ENCODE measurements at regions not wholly inside any gene's neighbourhood (a gene's known extent, or its start where the extent isn't known, plus 50 kb on each side); places are given as distances from the start of the nearest gene placed in this dataset.

DNA sequence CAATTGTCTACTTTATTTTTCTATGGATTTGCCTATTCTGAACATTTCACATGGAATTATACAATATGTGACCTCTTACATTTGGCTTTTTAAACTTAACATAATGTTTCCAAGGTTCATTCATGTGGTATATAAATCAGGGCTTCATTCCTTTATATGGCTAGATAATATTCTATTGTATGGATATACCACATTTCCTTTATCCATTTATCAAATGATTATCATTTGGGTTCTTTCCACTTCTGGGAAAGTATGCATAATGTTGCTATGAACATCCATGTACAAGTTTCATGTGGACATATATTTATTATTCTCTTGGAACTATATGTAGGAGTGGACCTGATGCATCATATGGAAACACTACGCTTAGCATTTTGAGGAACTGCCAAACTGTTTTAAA, 99.7 kb upstream of the NCKAP5 start:
- TF ChIP-seq, protein P1, sequence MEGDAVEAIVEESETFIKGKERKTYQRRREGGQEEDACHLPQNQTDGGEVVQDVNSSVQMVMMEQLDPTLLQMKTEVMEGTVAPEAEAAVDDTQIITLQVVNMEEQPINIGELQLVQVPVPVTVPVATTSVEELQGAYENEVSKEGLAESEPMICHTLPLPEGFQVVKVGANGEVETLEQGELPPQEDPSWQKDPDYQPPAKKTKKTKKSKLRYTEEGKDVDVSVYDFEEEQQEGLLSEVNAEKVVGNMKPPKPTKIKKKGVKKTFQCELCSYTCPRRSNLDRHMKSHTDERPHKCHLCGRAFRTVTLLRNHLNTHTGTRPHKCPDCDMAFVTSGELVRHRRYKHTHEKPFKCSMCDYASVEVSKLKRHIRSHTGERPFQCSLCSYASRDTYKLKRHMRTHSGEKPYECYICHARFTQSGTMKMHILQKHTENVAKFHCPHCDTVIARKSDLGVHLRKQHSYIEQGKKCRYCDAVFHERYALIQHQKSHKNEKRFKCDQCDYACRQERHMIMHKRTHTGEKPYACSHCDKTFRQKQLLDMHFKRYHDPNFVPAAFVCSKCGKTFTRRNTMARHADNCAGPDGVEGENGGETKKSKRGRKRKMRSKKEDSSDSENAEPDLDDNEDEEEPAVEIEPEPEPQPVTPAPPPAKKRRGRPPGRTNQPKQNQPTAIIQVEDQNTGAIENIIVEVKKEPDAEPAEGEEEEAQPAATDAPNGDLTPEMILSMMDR (IDR thresholded peaks at IDR 0.05; ENCODE audit: poor library complexity, severe bottlenecking) = no peak
- TF ChIP-seq, protein P2, sequence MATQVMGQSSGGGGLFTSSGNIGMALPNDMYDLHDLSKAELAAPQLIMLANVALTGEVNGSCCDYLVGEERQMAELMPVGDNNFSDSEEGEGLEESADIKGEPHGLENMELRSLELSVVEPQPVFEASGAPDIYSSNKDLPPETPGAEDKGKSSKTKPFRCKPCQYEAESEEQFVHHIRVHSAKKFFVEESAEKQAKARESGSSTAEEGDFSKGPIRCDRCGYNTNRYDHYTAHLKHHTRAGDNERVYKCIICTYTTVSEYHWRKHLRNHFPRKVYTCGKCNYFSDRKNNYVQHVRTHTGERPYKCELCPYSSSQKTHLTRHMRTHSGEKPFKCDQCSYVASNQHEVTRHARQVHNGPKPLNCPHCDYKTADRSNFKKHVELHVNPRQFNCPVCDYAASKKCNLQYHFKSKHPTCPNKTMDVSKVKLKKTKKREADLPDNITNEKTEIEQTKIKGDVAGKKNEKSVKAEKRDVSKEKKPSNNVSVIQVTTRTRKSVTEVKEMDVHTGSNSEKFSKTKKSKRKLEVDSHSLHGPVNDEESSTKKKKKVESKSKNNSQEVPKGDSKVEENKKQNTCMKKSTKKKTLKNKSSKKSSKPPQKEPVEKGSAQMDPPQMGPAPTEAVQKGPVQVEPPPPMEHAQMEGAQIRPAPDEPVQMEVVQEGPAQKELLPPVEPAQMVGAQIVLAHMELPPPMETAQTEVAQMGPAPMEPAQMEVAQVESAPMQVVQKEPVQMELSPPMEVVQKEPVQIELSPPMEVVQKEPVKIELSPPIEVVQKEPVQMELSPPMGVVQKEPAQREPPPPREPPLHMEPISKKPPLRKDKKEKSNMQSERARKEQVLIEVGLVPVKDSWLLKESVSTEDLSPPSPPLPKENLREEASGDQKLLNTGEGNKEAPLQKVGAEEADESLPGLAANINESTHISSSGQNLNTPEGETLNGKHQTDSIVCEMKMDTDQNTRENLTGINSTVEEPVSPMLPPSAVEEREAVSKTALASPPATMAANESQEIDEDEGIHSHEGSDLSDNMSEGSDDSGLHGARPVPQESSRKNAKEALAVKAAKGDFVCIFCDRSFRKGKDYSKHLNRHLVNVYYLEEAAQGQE (IDR thresholded peaks at IDR 0.05; ENCODE audit: borderline replicate concordance) = no peak
- TF ChIP-seq MXI1 (conservative IDR thresholded peaks at IDR 0.05; ENCODE audit: poor library complexity, severe bottlenecking) (no peak), EP300 (conservative IDR thresholded peaks at IDR 0.05; ENCODE audit: poor library complexity, severe bottlenecking) (no peak), RAD21 (conservative IDR thresholded peaks at IDR 0.05) (no peak), TAF1 (IDR thresholded peaks at IDR 0.05; ENCODE audit: low read depth) (no peak)
